ENCODE measurements at regions not wholly inside any gene's neighbourhood (a gene's known extent, or its start where the extent isn't known, plus 50 kb on each side); places are given as distances from the start of the nearest gene placed in this dataset.

GRCh38 chr14:22505309-22505696 lies 83.7 kb downstream of the DAD1 start:
- ATAC-seq (ENCODE audit: low FRiP score in 2 of 2) (no peak), DNase-seq (no peak)
- TF ChIP-seq CTCF (IDR thresholded peaks at IDR 0.05) = no peak
- no peaks in the 10 kb centered on the region for H3K36me3 ChIP-seq
- whole genome bisulfite sequencing, 2 donors = 96 to 100% methylated on average over 1 of the region's 1 CpG
- H3K4me1 ChIP-seq = no peaks in the 10 kb centered on the region
- H3K27me3 ChIP-seq = no peaks in the 10 kb centered on the region
- no peaks in the 10 kb centered on the region for H3K9me3 ChIP-seq
- no peak overlapping the region for H3K4me3 ChIP-seq
- H3K27ac ChIP-seq = no peak overlapping the region

GRCh38 chr14:22502551-22502950 lies 86.5 kb downstream of the DAD1 start:
- Histone ChIP-seq H3K36me3 (no peaks in the 10 kb centered on the region), H3K4me3 (no peak overlapping the region), H3K27ac (peak overlapping the region in 1 of 4 donors; percentile 15), H3K9me3 (no peaks in the 10 kb centered on the region), H3K27me3 (no peaks in the 10 kb centered on the region), H3K4me1 (no peaks in the 10 kb centered on the region)
- WGBS, 2 donors = 76 to 100% methylated on average over 4 to 6 of the region's 6 CpGs
- no peak for DNase-seq
- no peak for TF ChIP-seq CTCF (IDR thresholded peaks at IDR 0.05)
- no peak for TF ChIP-seq EP300 (IDR thresholded peaks at IDR 0.05)
- TF ChIP-seq POLR2A (IDR thresholded peaks at IDR 0.05) = no peak
- no peak for TF ChIP-seq POLR2AphosphoS5 (IDR thresholded peaks at IDR 0.05)
- peak in 1 of 2 donors; percentile 29 for ATAC-seq (ENCODE audit: low FRiP score in 2 of 2)

GRCh38 chr14:22502007-22502406 lies 87.0 kb downstream of the DAD1 start:
- no peak overlapping the region for H3K4me3 ChIP-seq
- no peaks in the 10 kb centered on the region for H3K4me1 ChIP-seq
- no peaks in the 10 kb centered on the region for H3K9me3 ChIP-seq
- WGBS, 2 donors = 60 to 72% methylated on average over 10 of the region's 10 CpGs
- no peaks in the 10 kb centered on the region for H3K27me3 ChIP-seq
- no peak for DNase-seq
- ATAC-seq (ENCODE audit: low FRiP score in 2 of 2) = peak in 1 of 2 donors; percentile 74
- TF ChIP-seq CTCF (IDR thresholded peaks at IDR 0.05) = no peak
- no peak for TF ChIP-seq POLR2A (IDR thresholded peaks at IDR 0.05)
- TF ChIP-seq POLR2AphosphoS5 (IDR thresholded peaks at IDR 0.05) = no peak
- no peak for TF ChIP-seq EP300 (IDR thresholded peaks at IDR 0.05)
- H3K36me3 ChIP-seq = no peaks in the 10 kb centered on the region
- peak overlapping the region in 2 of 4 donors; percentile 7 to 15 for H3K27ac ChIP-seq

GRCh38 chr14:22500954-22501726 lies 87.9 kb downstream of the DAD1 start:
- no peaks in the 10 kb centered on the region for H3K4me1 ChIP-seq
- TF ChIP-seq EP300 (IDR thresholded peaks at IDR 0.05) (no peak), POLR2A (IDR thresholded peaks at IDR 0.05) (no peak), CTCF (IDR thresholded peaks at IDR 0.05) (no peak), POLR2AphosphoS5 (IDR thresholded peaks at IDR 0.05) (no peak)
- H3K36me3 ChIP-seq = no peaks in the 10 kb centered on the region
- ATAC-seq (ENCODE audit: low FRiP score in 2 of 2) (no peak), DNase-seq (no peak)
- H3K27ac ChIP-seq = no peak overlapping the region
- H3K4me3 ChIP-seq = no peak overlapping the region
- H3K27me3 ChIP-seq = no peaks in the 10 kb centered on the region
- no peaks in the 10 kb centered on the region for H3K9me3 ChIP-seq
- 83% methylated on average over 10 of the region's 10 CpGs for WGBS, 2 donors

- Histone ChIP-seq H3K36me3 (no peaks in the 10 kb centered on the region), H3K9me3 (no peaks in the 10 kb centered on the region), H3K4me3 (no peak overlapping the region), H3K27ac (no peak overlapping the region), H3K4me1 (no peaks in the 10 kb centered on the region), H3K27me3 (no peaks in the 10 kb centered on the region)
- no peak for DNase-seq
- ATAC-seq (ENCODE audit: low FRiP score in 2 of 2) = no peak
- no peak for TF ChIP-seq CTCF (IDR thresholded peaks at IDR 0.05)
- WGBS, 2 donors = 56 to 82% methylated on average over 2 of the region's 2 CpGs
Measured at GRCh38 chr14:22500525-22500924, 88.5 kb downstream of the DAD1 start.

Measured in upper lobe of left lung (tissue), 6 donors.